Keratinocyte (primary cell): ENCODE measurements at regions not wholly inside any gene's neighbourhood (a gene's known extent, or its start where the extent isn't known, plus 50 kb on each side); places are given as distances from the start of the nearest gene placed in this dataset.

Experiments used
- CTCF ChIP-seq, 3 experiments: IDR thresholded peaks in 1 of 3; conservative IDR thresholded peaks in 1 of 3; optimal IDR thresholded peaks in 1 of 3; 2 replicates in 2 of 3; 3 replicates in 1 of 3; pipeline versions ENCODE3 to v1.5.1; 2011; ENCODE audit warnings: low read length in 3 of 3, mild to moderate bottlenecking in 3 of 3, moderate library complexity in 2 of 3, control low read depth in 1 of 3, inconsistent platforms in 1 of 3; ENCODE audit not compliant: insufficient read depth in 2 of 3; ENCODE audit errors: extremely low read depth in 1 of 3
- EZH2 ChIP-seq: IDR thresholded peaks from one replicate; pipeline ENCODE4 v1.6.1; 2012; ENCODE audit warnings: inconsistent platforms, mild to moderate bottlenecking, low read length, moderate library complexity

DNA sequence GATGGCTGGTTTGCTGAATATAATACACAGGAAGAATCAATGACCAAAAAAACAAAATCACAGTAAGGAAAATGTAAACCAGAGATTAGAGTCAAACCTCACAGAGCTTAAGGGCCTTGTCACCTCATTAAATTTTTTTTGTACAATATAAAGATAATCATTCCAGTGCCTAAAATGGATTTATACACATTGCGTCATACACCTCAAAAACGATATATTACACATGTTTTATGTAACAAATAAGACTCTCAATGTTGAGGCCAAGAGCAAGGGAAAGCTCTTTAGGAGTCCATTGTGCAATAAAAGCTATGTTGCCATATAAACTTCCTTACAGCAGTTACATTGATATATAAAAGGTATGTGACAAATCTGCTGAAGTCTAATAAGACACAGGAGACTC lies 856.7 kb upstream of the SLITRK1 start:
- TF ChIP-seq CTCF (optimal IDR thresholded peaks at IDR 0.05 in 1 of 3, IDR thresholded peaks at IDR 0.05 in 1 of 3, conservative IDR thresholded peaks at IDR 0.05 in 1 of 3; ENCODE audit: extremely low read depth in 1 of 3, insufficient read depth in 2 of 3, low read length in 3 of 3) (no peak), EZH2 (no peak)
